ELF-1 (cell line): ENCODE measurements at regions not wholly inside any gene's neighbourhood (a gene's known extent, or its start where the extent isn't known, plus 50 kb on each side); places are given as distances from the start of the nearest gene placed in this dataset.
A peak's percentile ranks its signal among the peaks of the same experiment; 100 is the strongest.

Experiments used
- DNase-seq: peaks from one replicate; pipeline ENCODE4 v3.0.0-alpha.2; 2016; ENCODE audit warnings: low read depth, low spot score

- no peak for DNase-seq
Observed at GRCh38 chr1:209500993-209501392, 82.5 kb upstream of the CAMK1G start.

GRCh38 chr1:209503196-209503595, 80.3 kb upstream of the CAMK1G start:
- no peak for DNase-seq

GRCh38 chr1:209504571-209504970, 78.9 kb upstream of the CAMK1G start:
- no peak for DNase-seq

GRCh38 chr1:209505044-209505443, 78.5 kb upstream of the CAMK1G start:
- DNase-seq = no peak

GRCh38 chr1:209506101-209506500, 77.4 kb upstream of the CAMK1G start:
- DNase-seq = no peak

GRCh38 chr1:209509039-209509438, 74.5 kb upstream of the CAMK1G start:
- no peak for DNase-seq

- DNase-seq = peak; percentile 28
Observed at GRCh38 chr1:209510063-209510462, 73.5 kb upstream of the CAMK1G start.

- no peak for DNase-seq
Observed at GRCh38 chr1:209511169-209511568, 72.3 kb upstream of the CAMK1G start.

GRCh38 chr1:209512821-209513220, 70.7 kb upstream of the CAMK1G start:
- no peak for DNase-seq

- peak; percentile 61 for DNase-seq
Observed at GRCh38 chr1:209513226-209513625, 70.3 kb upstream of the CAMK1G start.

GRCh38 chr1:209516771-209517680, 66.5 kb upstream of the CAMK1G start:
- no peak for DNase-seq

- DNase-seq = no peak
Observed at GRCh38 chr1:209517681-209518050, 65.8 kb upstream of the CAMK1G start.

GRCh38 chr1:209519786-209520185, 63.7 kb upstream of the CAMK1G start:
- no peak for DNase-seq

- DNase-seq = no peak
Observed at GRCh38 chr1:209522826-209523225, 60.7 kb upstream of the CAMK1G start.

GRCh38 chr1:209526137-209526536, 57.4 kb upstream of the CAMK1G start:
- no peak for DNase-seq

GRCh38 chr1:209527372-209527771, 56.1 kb upstream of the CAMK1G start:
- DNase-seq = no peak

- no peak for DNase-seq
Observed at GRCh38 chr1:209527993-209528717, 55.4 kb upstream of the CAMK1G start.

- DNase-seq = no peak
Observed at GRCh38 chr1:209529233-209529632, 54.3 kb upstream of the CAMK1G start.

GRCh38 chr1:209531006-209531405, 52.5 kb upstream of the CAMK1G start:
- DNase-seq = no peak

GRCh38 chr1:209531549-209531948, 52.0 kb upstream of the CAMK1G start:
- no peak for DNase-seq
